CD4-positive, alpha-beta T cell treated with Interleukin-6 for 4 hours (primary cell): ENCODE measurements at regions not wholly inside any gene's neighbourhood (a gene's known extent, or its start where the extent isn't known, plus 50 kb on each side); places are given as distances from the start of the nearest gene placed in this dataset.
"Not testable (repeated sequence)": the region's sequence is repeated elsewhere in the genome, so short reads cannot be mapped to it uniquely, and the experiment has no call there.

Source experiments
- DNase-seq: peaks from one replicate; pipeline ENCODE4 v3.0.0-alpha.2; 2020; ENCODE audit warnings: mixed read lengths

GRCh38 chrX:40893251-40893910 lies 158.0 kb upstream of the MED14 start:
- no peak for DNase-seq

- DNase-seq = no peak
Observed at GRCh38 chrX:40895246-40895645, 159.9 kb upstream of the MED14 start.

DNA sequence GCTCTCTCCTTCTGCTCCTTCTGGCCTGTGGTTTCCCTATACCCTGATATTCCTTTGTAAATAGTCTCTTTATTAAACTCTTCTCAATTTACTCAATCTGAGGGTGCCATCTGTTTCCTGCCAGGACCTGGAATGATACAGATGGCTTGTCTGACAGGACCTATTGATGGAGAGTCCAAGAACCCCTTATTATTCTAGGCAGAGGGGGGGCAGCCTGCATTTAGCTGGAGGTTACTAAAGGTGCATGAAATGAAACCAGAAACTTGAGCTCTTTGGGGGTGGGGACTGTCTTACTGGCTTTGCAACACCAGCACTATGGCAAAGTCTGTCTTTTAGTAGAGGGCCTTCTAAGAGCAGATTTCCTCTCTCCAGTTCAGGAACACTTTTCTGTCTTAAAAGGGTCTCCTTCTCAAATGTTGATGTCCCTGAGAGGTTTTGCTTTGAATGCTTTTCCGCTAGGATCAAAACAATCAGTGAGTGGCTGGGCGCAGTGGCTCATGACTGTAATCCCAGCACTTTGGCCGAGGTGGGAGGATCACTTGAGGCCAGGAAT lies 162.5 kb upstream of the MED14 start:
- no peak for DNase-seq

DNA sequence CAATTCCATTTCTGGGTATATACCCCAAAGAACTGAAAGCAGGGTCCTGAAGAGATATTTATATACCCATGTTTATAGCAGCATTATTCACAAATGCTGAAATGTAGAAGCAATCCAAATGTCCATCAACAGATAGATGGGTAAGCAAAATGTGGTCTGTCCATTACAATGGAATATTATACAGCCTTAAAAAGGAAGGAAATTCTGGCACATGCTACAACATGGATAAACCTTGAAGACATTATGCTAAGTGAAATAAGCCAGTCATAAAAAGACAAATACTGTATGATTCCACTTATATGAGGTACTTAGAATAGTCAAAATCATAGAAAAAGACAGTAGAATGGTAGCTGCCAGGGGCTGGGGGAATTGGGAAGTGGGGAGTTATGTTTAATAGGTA lies 169.4 kb upstream of the MED14 start:
- DNase-seq = not testable (repeated sequence)

- DNase-seq = no peak
Observed at GRCh38 chrX:40908026-40908425, 172.7 kb upstream of the MED14 start.

- no peak for DNase-seq
Observed at GRCh38 chrX:40908857-40909475, 173.6 kb upstream of the MED14 start.

DNA sequence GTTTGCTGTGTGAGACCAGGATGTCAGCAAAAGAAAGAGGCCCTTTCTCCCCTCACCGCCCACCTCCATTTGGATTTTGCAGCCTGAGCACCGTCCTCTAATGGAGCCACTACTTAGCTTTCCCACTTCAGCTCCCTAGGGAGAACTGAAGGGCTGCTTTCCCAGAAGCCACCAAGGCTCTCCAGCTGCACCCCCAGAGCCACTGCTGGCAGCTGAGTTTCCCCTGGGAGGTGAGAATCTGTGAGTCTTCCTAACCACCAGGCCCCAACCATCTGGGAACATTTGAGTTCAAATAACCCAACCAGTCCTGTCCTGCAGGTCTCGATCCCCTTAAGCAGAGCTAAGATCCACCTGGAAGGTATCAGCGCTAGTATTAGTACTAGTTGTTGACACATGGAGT lies 173.1 kb upstream of the USP9X start:
- no peak for DNase-seq

- DNase-seq = no peak
Observed at GRCh38 chrX:40912576-40912975, 172.7 kb upstream of the USP9X start.

DNA sequence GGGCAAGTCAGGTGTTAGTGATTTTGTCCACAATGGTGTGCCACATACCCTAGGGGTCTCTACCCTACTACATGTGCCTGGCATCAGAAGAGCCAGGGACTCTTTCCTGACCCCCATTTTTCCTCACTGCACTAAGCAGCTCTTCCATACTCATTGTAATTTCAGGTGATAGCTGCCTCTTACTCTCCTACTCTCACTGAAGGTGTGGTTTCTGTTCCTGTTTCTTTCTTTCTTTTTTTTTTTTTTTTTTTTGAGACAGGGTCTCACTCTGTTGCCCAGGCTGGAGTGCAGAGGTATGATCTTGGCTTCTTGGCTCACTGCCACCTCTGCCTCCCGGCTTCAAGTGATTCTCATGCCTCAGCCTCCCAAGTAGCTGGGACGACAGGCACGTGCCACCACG lies 164.9 kb upstream of the USP9X start:
- no peak for DNase-seq

- DNase-seq = no peak
Observed at GRCh38 chrX:40922307-40922706, 162.9 kb upstream of the USP9X start.

DNA sequence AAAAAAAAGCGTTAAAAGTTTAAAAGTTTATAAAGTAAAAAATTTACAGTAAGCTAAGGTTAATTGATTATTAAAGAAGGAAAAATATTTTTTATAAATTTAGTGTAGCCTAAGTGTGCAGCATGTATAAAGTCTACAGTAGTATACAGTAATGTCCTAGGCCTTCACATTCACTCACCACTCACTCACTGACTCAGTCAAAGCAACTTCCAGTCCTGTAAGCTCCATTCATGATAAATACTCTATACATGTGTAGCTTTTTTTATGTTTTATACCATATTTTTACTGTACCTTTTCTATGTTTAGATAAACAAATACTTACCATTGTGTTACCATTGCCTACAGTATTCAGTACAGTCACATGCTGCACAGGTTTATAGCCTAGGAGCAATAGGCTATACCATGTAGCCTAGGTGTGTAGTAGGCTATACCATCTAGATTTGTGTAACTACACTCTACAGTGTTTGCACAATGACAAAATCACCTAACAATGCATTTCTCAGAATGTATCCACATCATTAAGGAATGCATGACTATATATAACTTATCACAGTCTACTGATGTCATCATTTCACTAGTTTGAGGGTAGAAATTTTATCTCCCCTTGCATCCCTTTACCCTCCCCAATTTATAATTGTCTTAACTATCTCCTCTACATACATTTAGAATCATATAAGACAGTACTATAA lies 158.4 kb upstream of the USP9X start:
- DNase-seq = not testable (repeated sequence)

GRCh38 chrX:40928076-40928475 lies 157.2 kb upstream of the USP9X start:
- DNase-seq = no peak

DNA sequence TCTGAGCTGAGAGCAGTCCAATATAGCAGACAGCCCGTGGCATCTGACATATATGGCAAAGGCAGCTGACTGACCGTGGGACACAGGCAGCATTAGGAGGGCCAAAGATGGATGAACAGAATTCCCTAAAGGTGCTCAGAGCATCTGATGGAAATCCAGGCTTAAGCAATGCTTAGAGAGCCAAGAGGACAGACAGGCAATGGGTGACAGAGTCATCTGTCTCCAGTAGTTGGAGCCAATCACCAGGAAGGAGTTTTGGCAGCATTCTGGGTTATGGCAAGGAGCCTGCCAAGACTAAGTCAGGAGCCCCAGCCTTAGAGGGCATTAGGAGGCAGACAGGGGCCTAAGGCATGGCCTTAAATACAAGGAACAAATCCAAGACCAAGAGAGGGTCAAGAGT lies 153.3 kb upstream of the USP9X start:
- no peak for DNase-seq

GRCh38 chrX:40933132-40933705 lies 152.0 kb upstream of the USP9X start:
- DNase-seq = peak; percentile 42

DNA sequence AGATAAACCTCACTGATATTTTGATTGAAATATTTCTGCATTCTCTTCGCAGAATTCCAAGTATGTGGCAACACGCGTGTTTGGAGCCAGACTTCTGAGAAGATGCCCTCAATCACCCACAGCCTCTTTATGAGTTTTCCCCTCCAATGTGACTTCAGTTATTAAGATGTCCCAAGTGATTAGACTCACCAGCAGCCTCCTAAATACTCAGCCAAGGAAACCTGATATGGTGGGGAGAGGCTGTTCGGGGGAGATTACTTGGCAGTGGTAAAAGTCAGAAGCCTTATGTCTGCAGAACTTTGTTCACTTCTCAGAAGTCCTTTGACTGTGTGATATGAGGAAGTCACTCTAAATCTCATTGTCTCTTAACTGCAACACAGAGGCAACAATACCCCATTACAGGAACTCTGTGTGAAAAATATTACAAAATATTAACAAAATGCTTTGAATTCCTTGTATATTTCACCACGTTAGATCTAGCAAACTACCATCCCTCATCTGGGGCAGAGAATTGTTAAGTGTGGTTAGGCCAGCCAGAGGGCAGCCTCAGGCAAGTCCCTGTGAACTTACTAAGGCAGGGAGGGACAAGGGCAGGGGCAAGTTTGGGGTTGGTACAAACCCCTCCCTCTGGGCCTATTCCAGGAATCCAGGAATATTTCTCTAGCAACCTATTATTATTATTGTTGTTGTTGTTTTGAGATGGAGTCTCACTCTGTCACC lies 151.4 kb upstream of the USP9X start:
- DNase-seq = no peak

DNA sequence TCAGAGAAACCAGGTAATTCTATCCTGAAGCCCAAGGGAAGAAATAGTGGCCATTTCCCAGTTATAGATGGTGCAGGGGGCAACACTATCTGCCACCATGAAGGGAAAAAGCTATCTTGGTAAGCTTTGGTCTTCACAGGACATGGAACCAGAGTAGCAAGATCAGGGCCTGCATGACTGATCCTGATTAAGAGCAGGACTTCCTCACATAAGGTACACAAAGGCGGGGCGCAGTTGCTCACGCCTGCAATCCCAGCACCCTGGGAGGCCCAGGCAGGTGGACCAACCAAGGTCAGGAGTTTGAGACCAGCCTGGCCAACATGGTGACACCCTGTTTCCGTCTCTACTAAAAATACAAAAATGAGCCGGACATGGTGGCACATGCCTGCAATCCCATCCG lies 148.4 kb upstream of the USP9X start:
- DNase-seq = no peak

DNA sequence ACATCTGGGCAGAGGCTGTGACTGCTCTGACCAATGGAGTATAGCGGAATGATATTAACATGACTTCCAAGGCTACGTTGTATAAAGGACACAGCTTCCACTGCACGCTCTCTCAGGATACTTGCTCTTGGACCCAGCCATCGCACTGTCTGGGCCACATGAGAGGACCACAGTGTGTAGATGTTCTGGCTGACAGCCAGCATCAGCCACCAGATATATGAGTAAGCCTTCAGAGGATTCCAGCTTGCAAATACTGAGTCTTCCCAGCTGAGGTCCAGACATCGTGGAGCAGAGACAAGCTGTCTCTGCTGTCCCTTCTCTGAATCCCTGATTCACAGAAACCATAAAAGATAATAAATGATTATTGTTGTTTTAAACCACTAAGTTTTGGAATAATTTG lies 146.8 kb upstream of the USP9X start:
- peak; percentile 1 for DNase-seq

GRCh38 chrX:40943093-40943641 lies 142.1 kb upstream of the USP9X start:
- DNase-seq = no peak

GRCh38 chrX:40945361-40945713 lies 139.9 kb upstream of the USP9X start:
- no peak for DNase-seq

GRCh38 chrX:40947276-40947675 lies 138.0 kb upstream of the USP9X start:
- no peak for DNase-seq

DNA sequence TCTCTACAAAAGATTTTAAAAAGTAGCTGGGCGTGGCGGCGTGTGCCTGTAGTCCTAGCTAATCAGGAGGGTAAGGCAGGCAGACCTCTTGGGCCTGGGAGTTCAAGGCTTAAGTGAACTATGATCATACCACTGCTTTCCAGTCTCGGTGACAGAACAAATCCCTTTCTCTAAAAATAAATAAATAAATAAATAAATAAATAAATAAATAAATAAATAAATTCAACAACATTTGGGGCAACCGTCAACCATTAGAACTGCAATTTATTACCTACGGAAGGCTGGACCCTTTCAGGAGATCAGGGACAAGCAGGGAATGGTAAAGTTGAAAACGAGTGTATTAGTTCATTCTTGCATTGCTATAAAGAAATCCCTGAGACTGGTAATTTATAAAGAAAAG lies 136.2 kb upstream of the USP9X start:
- DNase-seq = no peak

DNA sequence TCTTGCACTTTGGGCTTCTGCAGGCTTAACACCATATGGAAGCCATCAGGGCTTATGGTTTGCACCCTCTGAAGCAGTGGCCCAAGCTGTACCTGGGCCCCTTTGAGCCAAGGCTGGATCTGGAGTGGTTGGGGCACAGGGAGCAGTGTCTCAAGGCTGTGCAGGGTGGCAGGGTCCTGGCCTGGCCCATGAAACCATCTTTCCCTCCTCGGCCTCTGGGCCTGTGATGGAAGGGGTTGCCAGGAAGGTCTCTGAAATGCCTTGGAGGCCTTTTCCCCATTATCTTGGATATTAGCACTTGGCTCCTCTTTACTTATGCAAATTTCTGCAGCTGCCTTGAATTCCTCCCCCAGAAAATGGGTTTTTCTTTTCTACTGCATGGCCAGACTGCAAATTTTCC lies 134.7 kb upstream of the USP9X start:
- DNase-seq = no peak

DNA sequence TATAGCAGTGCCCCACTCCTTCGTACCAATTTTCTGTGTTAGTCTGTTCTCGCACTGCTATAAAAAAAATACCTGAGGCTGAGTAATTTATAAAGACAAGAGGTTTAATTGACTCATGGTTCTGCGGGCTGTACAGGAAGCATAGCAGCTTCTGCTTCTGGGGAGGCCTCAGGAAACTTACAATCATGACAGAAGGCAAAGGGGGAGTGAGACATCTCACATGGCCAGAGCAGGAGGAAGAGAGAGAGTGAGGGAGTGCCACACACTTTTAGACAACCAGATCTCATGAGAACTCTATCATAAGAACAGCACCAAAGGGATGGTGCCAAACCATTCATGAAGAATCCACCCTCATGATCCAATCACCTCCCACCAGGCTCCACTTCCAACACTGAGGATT lies 133.8 kb upstream of the USP9X start:
- not testable (repeated sequence) for DNase-seq
